H54 (cell line): ENCODE measurements at regions not wholly inside any gene's neighbourhood (a gene's known extent, or its start where the extent isn't known, plus 50 kb on each side); places are given as distances from the start of the nearest gene placed in this dataset.

Source experiments
- DNase-seq: peaks from one replicate; pipeline ENCODE4 v3.0.0; 2011; ENCODE audit warnings: low spot score, mixed read lengths; ENCODE audit not compliant: insufficient read length
- FAIRE-seq: peaks from 3 replicates; lab custom pipeline; 2011; peaks lifted over from hg19 to GRCh38; lab: Jason Lieb, UNC
- POLR2A ChIP-seq: IDR thresholded peaks from 2 replicates; pipeline ENCODE4 v1.6.1; 2011; ENCODE audit warnings: low read depth, mild to moderate bottlenecking, low read length

DNA sequence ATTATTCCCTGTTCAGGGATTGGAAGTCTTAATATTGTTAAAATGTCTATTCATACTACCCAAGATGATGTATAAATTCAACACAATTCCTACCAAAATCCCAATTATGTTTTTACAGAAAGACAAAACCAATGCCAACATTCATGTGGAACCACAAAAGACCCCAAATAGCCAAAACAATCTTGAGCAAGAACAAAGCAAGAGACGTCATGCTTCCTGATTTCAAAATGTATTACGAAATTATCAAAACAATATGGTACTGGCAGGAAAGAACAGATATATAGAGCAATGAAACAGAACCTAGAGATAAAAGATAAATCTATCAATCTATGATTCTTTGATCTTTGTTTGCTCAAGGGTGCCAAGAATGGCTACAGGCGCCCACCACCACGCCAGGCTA, 237.9 kb downstream of the TAF11L14 start:
- FAIRE-seq: no peak
- TF ChIP-seq POLR2A: no peak
- no peak for DNase-seq

GRCh38 chr5:17878541-17878940, 244.3 kb downstream of the TAF11L14 start:
- no peak for FAIRE-seq
- DNase-seq: no peak

GRCh38 chr5:17879276-17879675, 245.0 kb downstream of the TAF11L14 start:
- no peak for TF ChIP-seq POLR2A
- no peak for DNase-seq
- no peak for FAIRE-seq

More at GRCh38 chr5:17878541-17878940, 244.3 kb downstream of the TAF11L14 start:
- no peak for TF ChIP-seq POLR2A

DNA sequence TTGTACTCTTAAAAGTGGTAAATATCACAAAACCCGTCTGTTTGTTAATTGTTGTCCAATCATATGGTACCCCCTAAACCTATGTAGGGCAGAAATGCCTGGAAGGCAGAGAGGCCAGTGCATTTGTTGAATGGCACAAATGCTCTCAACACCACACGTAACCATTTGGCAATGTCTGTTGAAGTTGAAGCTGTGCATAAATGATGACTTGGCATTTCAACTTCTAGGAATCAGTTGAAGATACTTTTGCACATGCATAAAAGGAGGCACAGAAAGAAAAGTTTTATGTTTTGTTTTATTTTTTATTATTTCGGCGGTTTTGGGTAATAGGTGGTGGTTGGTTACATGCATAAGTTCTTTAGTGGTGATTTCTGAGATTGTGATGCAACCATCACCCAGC, 246.6 kb downstream of the TAF11L14 start:
- no peak for FAIRE-seq

DNA sequence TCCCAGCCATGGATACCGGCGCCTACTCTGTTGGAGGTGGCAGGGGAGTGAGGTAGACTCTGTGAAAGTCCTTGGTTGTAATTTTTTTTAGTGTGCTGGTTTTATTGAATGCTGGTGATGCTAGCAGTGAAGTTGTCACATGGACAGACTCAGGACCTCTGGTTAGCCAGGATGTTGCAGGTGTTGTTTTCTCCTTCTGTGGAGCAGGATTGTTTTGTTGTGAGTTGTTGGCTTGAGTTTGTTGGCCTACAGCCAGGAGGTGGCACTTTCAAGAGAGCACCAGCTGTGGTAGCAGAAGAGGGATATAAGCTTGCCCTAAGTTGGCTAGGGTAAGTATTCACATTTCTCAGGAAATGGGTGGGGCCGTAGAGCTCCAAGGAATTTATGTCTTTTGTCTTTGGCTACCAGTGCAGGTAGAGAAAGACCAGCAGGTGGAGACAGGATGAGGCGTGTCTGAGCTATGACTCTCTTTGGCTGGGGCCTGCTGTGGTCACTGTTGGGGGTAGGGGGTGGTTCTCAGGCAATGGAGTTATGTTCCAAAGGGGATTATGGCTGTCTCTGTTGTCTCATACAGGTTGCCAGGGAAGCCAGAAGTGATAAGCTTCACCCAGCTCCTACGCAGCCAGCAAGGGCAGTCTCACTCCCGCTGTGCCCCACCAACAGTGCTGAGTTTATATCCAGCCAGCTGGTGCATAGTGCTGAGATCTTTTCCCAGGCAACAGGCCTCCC, 248.7 kb downstream of the TAF11L14 start:
- no peak for FAIRE-seq
- TF ChIP-seq POLR2A: no peak
- DNase-seq: no peak

More for the DNA sequence above, 246.6 kb downstream of the TAF11L14 start:
- TF ChIP-seq POLR2A: no peak
- no peak for DNase-seq

DNA sequence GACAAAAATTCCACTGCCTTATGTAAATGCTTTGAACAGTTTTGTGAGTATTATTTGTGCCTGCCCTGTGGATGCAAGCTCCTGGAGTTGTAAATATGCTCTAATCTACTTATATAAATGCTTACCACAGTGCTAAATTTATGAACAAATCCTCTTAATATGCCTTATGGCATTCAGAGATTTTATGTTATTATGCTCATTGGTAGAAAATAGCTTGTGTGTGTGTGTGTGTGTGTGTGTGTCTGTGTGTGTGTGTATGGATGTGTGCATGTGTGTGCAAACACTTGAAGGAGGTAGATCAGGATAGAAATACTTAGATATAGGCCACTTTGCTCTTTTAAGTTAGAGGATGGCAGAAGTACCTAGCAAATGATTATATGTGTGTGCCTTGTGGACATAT, 253.9 kb downstream of the TAF11L14 start:
- DNase-seq (no peak), FAIRE-seq (no peak)
- no peak for TF ChIP-seq POLR2A

DNA sequence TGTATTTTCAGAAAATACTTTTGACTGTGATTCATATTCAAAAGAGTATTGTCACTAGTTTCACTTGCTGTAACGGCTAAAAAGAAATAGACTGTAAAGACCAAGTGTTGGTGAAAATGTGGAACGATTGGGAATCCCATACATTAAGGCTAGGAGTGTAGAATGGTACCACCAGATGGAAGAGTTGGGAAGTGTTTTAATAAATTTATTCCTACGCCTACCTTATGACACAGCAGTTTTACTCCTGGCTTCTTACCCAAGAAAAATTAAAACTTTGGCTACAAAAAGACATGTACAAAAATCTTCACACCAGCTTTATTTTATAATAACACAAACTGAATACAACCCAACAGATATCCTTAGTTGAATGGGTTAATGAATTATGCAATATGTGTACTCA, 256.2 kb downstream of the TAF11L14 start:
- DNase-seq (no peak), FAIRE-seq (no peak)
- TF ChIP-seq POLR2A: no peak

DNA sequence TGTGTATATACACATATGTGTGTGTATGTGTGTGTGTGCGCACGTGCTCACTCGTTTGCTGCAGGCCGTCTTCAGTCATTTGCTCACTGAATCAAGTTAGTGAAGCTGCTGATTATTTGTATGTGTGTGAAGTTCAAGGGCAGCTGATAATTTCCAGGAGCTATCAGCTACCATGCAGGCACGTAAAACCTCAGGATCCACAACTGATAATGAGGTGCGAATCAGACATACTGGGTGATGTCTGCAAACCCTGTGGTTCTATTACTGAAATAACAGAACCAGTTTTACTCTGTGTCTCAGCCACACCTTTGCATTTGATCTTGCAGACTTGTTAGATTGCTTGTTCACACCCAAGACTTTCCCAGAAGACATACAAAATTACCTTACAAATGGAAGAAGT, 257.6 kb downstream of the TAF11L14 start:
- DNase-seq: no peak
- no peak for FAIRE-seq
- no peak for TF ChIP-seq POLR2A

GRCh38 chr5:17893026-17893635, 258.9 kb downstream of the TAF11L14 start:
- TF ChIP-seq POLR2A: no peak
- FAIRE-seq: no peak
- no peak for DNase-seq

GRCh38 chr5:17895288-17896033, 261.2 kb downstream of the TAF11L14 start:
- FAIRE-seq: no peak
- no peak for DNase-seq
- TF ChIP-seq POLR2A: no peak

DNA sequence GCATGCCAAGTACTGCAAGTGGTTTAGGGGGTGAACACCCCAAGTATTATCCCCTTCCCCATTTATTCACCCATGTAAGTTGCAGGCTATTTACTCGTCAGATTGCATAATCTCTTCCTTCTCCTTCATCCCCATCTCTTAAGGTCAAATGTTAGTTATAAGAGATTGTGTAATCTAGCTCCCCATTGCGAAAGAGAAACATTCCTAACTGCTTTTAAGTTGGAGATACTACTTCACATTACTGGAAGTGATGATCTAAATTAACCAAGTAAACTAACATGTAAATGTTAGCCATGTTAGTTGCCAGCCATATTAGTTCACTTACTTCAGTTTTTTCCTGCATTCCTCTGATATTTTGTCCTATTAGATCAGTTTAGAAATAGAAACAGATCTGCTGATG, 262.3 kb downstream of the TAF11L14 start:
- FAIRE-seq: no peak
- DNase-seq: no peak
- TF ChIP-seq POLR2A: no peak

- FAIRE-seq (no peak), DNase-seq (no peak)
- no peak for TF ChIP-seq POLR2A
Observed at GRCh38 chr5:17897776-17898175, 263.5 kb downstream of the TAF11L14 start.

DNA sequence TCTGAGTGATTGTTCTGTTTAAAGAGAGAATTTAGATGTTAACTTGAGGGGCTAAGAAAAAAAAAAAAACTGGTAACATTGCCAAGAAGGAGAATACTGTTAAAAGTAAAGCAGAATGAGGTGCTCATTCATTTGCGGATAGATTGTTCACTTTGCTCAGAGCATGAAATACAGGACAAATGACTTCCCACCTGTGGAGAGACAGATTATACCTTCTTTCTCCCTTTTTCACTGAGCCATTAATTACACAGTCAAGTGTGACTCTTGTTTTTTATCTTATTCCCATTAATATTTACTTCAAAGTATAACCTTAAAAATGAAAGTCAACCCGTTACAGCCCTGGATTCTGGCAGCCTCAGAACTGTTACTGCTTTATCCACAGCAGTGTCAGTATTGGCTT, 264.5 kb downstream of the TAF11L14 start:
- no peak for DNase-seq
- FAIRE-seq: no peak
- no peak for TF ChIP-seq POLR2A

DNA sequence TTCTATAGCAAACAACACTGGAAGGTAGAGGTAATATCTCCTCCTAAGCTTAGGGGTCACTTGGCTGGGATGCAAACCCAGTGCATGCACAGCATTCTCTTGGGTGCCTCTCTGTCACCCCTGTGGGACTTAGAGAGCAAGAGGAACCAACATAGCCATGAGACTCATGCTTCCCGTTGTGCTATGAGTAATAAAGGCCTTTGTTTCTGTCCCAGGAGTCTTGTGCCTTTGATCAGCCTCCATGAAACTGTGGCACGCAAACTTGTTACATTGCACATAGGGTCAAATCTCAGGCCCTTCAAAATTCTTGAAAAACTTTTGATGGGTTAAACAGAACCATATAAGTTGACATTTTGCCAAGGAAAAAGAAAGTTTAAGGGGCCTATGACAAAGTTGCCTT, 272.8 kb downstream of the TAF11L14 start:
- no peak for FAIRE-seq
- no peak for TF ChIP-seq POLR2A
- DNase-seq: no peak
